HepG2 (cell line): ENCODE measurements at regions not wholly inside any gene's neighbourhood (a gene's known extent, or its start where the extent isn't known, plus 50 kb on each side); places are given as distances from the start of the nearest gene placed in this dataset.
A peak's percentile ranks its signal among the peaks of the same experiment; 100 is the strongest.

Source experiments
- AGO2 ChIP-seq: fragments of 200-400 bp; formaldehyde crosslinking; optimal IDR thresholded peaks from 2 replicates; pipeline ENCODE3; 2017; ENCODE audit warnings: mild to moderate bottlenecking, low read depth, low read length, moderate library complexity
- BORCS8-MEF2B ChIP-seq: sonication (generic); formaldehyde crosslinking; IDR thresholded peaks from 2 replicates; pipeline ENCODE4 v1.8.0; 2022; ENCODE audit warnings: mild to moderate bottlenecking, missing genetic modification reagents
- CHD4 ChIP-seq: fragments of 200-600 bp; sonication (generic); IDR thresholded peaks from 2 replicates; pipeline ENCODE4 v1.7.0; 2017; ENCODE audit warnings: mild to moderate bottlenecking, low read length, borderline replicate concordance
- DPF2 ChIP-seq: sonication (generic); formaldehyde crosslinking; IDR thresholded peaks from 2 replicates; pipeline ENCODE4 v1.4.0; 2020; ENCODE audit warnings: mild to moderate bottlenecking, low read depth, missing genetic modification reagents, borderline replicate concordance
- FIP1L1 ChIP-seq: fragments of 200-400 bp; formaldehyde crosslinking; IDR thresholded peaks from 2 replicates; pipeline ENCODE4 v1.6.1; 2018; ENCODE audit warnings: low read depth, mild to moderate bottlenecking, low read length, moderate library complexity, borderline replicate concordance; ENCODE audit not compliant: insufficient read depth
- FOXK2 ChIP-seq: fragments of 450-650 bp; IDR thresholded peaks from 2 replicates; pipeline ENCODE4 v1.6.1; 2016
- JDP2 ChIP-seq: sonication (generic); formaldehyde crosslinking; IDR thresholded peaks from 2 replicates; pipeline ENCODE4 v1.8.1; 2022; ENCODE audit warnings: missing genetic modification reagents, borderline replicate concordance
- MEF2D ChIP-seq: sonication (generic); formaldehyde crosslinking; IDR thresholded peaks from 2 replicates; pipeline ENCODE4 v1.5.1; 2020; ENCODE audit warnings: mild to moderate bottlenecking, missing genetic modification reagents
- MEIS2 ChIP-seq: sonication (generic); formaldehyde crosslinking; IDR thresholded peaks from 2 replicates; pipeline ENCODE4 v1.9.0; 2021; ENCODE audit warnings: mild to moderate bottlenecking, missing genetic modification reagents
- MTF1 ChIP-seq: sonication (generic); formaldehyde crosslinking; IDR thresholded peaks from 2 replicates; pipeline ENCODE4 v1.5.0; 2020; ENCODE audit warnings: missing genetic modification reagents
- MTF2 ChIP-seq: sonication (generic); formaldehyde crosslinking; IDR thresholded peaks from 2 replicates; pipeline ENCODE4 v1.5.0; 2020; ENCODE audit warnings: missing genetic modification reagents, borderline replicate concordance
- NFIC ChIP-seq: IDR thresholded peaks from 2 replicates; pipeline ENCODE4 v1.6.1; 2012; ENCODE audit warnings: mild to moderate bottlenecking, low read length, inconsistent platforms
- THYN1 ChIP-seq: sonication (generic); formaldehyde crosslinking; IDR thresholded peaks from 2 replicates; pipeline ENCODE4 v1.8.1; 2023; ENCODE audit warnings: low read depth, mild to moderate bottlenecking, moderate library complexity, missing genetic modification reagents, borderline replicate concordance
- TP53 ChIP-seq: sonication (generic); formaldehyde crosslinking; conservative IDR thresholded peaks from 2 replicates; pipeline ENCODE4 v1.4.0; 2020; ENCODE audit warnings: missing genetic modification reagents
- ZNF607 ChIP-seq: sonication (generic); formaldehyde crosslinking; IDR thresholded peaks from 2 replicates; pipeline ENCODE4 v1.5.1; 2020; ENCODE audit warnings: missing genetic modification reagents, mild to moderate bottlenecking, borderline replicate concordance
- ZSCAN30 ChIP-seq: sonication (generic); formaldehyde crosslinking; IDR thresholded peaks from 2 replicates; pipeline ENCODE4 v1.5.0; 2020; ENCODE audit warnings: mild to moderate bottlenecking, missing genetic modification reagents
- TF ChIP-seq, protein P1 (sequence below): sonication (generic); formaldehyde crosslinking; IDR thresholded peaks from 2 replicates; pipeline ENCODE4 v1.4.0; 2020; ENCODE audit warnings: missing genetic modification reagents
- TF ChIP-seq, protein P2 (sequence below): sonication (generic); formaldehyde crosslinking; IDR thresholded peaks from 2 replicates; pipeline ENCODE4 v1.8.0; 2022; ENCODE audit warnings: mild to moderate bottlenecking, missing genetic modification reagents, moderate library complexity
- TF ChIP-seq, protein P3 (sequence below): sonication (generic); formaldehyde crosslinking; IDR thresholded peaks from 2 replicates; pipeline ENCODE4 v1.5.0; 2020; ENCODE audit warnings: mild to moderate bottlenecking, missing genetic modification reagents, moderate library complexity
- TF ChIP-seq, protein P4 (sequence below): sonication (generic); formaldehyde crosslinking; IDR thresholded peaks from 2 replicates; pipeline ENCODE4 v1.8.0; 2023; ENCODE audit warnings: mild to moderate bottlenecking, missing genetic modification reagents
- TF ChIP-seq, protein P5 (sequence below): sonication (generic); formaldehyde crosslinking; IDR thresholded peaks from 2 replicates; pipeline ENCODE4 v1.4.0; 2020; ENCODE audit warnings: low read depth, mild to moderate bottlenecking, missing genetic modification reagents

DNA sequence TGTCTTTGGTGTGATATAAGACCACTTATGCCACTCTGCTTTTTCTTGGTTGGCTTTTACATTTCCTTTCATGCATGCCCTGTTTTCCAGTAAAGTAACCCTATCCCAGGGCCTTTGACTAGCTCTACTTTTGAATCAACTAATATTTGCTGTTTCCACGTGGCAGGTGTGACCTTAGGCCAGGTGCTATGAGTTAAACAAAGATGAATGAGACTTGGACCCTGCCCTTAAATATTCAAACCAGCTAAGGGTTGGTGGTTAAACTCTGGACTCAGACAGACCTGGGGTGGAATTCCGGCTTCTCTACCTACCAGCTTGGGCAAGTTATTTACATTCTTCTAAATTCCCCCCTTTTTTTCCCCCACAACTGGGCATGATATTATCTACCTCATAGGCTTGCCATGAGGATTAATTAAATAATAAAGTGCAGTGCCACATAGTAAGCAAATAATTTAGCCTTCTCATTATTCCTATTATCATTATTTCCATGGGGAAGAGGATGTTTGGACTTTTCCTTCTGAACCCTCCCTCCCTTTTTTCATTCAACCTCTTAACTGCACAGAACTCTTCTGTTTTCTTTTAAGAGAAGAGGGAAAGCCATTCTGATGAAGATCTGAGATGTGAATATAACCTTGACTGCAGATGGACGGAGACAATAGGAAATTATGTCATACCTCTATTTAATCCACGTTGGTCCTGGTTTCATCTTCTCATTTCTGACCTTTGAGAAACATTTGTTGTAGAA, 143.6 kb upstream of the TNFAIP3 start (continued):
- TF ChIP-seq, protein P1, sequence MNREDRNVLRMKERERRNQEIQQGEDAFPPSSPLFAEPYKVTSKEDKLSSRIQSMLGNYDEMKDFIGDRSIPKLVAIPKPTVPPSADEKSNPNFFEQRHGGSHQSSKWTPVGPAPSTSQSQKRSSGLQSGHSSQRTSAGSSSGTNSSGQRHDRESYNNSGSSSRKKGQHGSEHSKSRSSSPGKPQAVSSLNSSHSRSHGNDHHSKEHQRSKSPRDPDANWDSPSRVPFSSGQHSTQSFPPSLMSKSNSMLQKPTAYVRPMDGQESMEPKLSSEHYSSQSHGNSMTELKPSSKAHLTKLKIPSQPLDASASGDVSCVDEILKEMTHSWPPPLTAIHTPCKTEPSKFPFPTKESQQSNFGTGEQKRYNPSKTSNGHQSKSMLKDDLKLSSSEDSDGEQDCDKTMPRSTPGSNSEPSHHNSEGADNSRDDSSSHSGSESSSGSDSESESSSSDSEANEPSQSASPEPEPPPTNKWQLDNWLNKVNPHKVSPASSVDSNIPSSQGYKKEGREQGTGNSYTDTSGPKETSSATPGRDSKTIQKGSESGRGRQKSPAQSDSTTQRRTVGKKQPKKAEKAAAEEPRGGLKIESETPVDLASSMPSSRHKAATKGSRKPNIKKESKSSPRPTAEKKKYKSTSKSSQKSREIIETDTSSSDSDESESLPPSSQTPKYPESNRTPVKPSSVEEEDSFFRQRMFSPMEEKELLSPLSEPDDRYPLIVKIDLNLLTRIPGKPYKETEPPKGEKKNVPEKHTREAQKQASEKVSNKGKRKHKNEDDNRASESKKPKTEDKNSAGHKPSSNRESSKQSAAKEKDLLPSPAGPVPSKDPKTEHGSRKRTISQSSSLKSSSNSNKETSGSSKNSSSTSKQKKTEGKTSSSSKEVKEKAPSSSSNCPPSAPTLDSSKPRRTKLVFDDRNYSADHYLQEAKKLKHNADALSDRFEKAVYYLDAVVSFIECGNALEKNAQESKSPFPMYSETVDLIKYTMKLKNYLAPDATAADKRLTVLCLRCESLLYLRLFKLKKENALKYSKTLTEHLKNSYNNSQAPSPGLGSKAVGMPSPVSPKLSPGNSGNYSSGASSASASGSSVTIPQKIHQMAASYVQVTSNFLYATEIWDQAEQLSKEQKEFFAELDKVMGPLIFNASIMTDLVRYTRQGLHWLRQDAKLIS = no peak
- TF ChIP-seq JDP2 (no peak), MEIS2 (CRISPR knock-in tag) (peak; percentile 94), DPF2 (CRISPR knock-in tag) (peak; percentile 67), ZNF607 (CRISPR knock-in tag) (peak; percentile 91), TP53 (no peak; the same call in 1 of the 2 replicates), MEF2D (CRISPR knock-in tag) (peak; percentile 65; the same call in 1 of the 2 replicates), THYN1 (no peak; the same call in 1 of the 2 replicates), BORCS8-MEF2B (peak; percentile 51; the same call in 1 of the 2 replicates), ZSCAN30 (CRISPR knock-in tag) (no peak; the same call in 1 of the 2 replicates), CHD4 (peak; percentile 99; the same call in 1 of the 2 replicates), MTF1 (CRISPR knock-in tag) (peak; percentile 42; the same call in 1 of the 2 replicates), NFIC (peak; percentile 98), FOXK2 (peak; percentile 60), AGO2 (no peak), MTF2 (CRISPR knock-in tag) (no peak), FIP1L1 (no peak)
- TF ChIP-seq, protein P2, sequence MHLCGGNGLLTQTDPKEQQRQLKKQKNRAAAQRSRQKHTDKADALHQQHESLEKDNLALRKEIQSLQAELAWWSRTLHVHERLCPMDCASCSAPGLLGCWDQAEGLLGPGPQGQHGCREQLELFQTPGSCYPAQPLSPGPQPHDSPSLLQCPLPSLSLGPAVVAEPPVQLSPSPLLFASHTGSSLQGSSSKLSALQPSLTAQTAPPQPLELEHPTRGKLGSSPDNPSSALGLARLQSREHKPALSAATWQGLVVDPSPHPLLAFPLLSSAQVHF (CRISPR knock-in tag) = 0 out of 2 replicates have a peak, but pooled peaks have one; percentile 17
- TF ChIP-seq, protein P3, sequence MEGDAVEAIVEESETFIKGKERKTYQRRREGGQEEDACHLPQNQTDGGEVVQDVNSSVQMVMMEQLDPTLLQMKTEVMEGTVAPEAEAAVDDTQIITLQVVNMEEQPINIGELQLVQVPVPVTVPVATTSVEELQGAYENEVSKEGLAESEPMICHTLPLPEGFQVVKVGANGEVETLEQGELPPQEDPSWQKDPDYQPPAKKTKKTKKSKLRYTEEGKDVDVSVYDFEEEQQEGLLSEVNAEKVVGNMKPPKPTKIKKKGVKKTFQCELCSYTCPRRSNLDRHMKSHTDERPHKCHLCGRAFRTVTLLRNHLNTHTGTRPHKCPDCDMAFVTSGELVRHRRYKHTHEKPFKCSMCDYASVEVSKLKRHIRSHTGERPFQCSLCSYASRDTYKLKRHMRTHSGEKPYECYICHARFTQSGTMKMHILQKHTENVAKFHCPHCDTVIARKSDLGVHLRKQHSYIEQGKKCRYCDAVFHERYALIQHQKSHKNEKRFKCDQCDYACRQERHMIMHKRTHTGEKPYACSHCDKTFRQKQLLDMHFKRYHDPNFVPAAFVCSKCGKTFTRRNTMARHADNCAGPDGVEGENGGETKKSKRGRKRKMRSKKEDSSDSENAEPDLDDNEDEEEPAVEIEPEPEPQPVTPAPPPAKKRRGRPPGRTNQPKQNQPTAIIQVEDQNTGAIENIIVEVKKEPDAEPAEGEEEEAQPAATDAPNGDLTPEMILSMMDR (CRISPR knock-in tag) = no peak
- TF ChIP-seq, protein P4, sequence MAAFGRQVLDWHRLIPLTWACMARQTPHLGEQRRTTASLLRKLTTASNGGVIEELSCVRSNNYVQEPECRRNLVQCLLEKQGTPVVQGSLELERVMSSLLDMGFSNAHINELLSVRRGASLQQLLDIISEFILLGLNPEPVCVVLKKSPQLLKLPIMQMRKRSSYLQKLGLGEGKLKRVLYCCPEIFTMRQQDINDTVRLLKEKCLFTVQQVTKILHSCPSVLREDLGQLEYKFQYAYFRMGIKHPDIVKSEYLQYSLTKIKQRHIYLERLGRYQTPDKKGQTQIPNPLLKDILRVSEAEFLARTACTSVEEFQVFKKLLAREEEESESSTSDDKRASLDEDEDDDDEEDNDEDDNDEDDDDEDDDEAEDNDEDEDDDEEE (CRISPR knock-in tag) = no peak
- TF ChIP-seq, protein P5, sequence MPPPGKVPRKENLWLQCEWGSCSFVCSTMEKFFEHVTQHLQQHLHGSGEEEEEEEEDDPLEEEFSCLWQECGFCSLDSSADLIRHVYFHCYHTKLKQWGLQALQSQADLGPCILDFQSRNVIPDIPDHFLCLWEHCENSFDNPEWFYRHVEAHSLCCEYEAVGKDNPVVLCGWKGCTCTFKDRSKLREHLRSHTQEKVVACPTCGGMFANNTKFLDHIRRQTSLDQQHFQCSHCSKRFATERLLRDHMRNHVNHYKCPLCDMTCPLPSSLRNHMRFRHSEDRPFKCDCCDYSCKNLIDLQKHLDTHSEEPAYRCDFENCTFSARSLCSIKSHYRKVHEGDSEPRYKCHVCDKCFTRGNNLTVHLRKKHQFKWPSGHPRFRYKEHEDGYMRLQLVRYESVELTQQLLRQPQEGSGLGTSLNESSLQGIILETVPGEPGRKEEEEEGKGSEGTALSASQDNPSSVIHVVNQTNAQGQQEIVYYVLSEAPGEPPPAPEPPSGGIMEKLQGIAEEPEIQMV (CRISPR knock-in tag) = peak; percentile 55; the same call in 1 of the 2 replicates
